ENCODE measurements at regions not wholly inside any gene's neighbourhood (a gene's known extent, or its start where the extent isn't known, plus 50 kb on each side); places are given as distances from the start of the nearest gene placed in this dataset.

DNA sequence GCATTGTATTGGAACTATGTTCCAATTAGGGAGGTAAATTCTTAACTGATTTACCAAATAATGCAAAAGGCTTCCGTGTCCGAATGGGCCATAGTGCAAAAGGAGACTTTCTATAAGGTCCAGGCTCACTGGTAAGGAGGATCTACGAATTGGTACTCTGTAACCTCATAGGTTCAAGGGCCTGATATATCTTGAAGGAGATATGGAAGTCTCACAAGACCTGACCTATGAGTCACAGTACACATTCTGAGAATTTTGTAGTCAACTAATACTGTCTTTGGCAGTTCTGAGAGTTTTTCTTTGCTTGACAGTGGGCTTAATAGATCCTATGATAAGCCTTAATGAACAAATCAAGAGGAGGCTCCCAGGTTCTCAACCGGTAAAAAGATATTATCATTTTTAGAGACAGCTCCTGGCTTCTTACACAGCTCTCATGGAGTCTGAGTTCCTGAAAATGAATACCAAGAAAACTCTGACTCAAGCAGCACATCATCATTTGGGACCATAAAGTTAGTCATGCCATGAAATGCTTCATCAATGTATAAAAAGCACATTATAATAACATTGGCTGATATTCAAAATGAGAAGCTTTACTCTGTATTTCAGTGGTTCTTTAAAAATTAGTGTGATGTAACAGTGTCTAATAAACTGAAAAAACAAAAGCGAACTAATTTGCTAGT lies 1275.2 kb upstream of the CRIM1 start:
- TF ChIP-seq EZH2phosphoT487 (IDR thresholded peaks at IDR 0.05; ENCODE audit: borderline replicate concordance, low read length) (no peak), CTCF (IDR thresholded peaks at IDR 0.05; ENCODE audit: low read depth, low read length, poor library complexity, severe bottlenecking) (no peak)
